ENCODE measurements at regions not wholly inside any gene's neighbourhood (a gene's known extent, or its start where the extent isn't known, plus 50 kb on each side); places are given as distances from the start of the nearest gene placed in this dataset.

DNA sequence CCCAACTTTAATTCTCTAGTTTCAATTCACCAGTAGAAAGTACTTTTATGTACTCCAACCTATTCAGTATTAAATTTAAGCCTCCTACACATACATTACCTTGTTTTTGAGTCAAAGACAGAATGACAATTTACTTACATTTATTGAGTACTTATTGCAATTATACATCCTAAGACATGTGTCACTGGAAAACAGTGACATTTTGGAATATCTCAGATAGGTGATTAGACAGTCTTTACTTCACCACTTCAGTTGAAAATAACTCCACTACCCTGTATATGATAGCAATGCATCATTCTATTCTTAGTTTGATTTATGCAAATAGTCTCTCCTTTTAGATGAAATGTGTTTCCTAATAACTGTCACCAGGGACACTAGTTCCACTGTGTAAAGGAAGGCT is 461.5 kb downstream of the TUSC7 start:
- Mint-ChIP-seq H3K9me3 (peaks cover 1 to 17% (median 4%) of the 10 kb centered on the region in 5 donors), H3K4me1 (no peaks in the 10 kb centered on the region)

GRCh38 chr3:117172426-117172825 is 462.8 kb downstream of the TUSC7 start:
- Histone ChIP-seq H3K36me3 (ENCODE audit: insufficient read depth, low read length) (no peaks in the 10 kb centered on the region), H3K4me3 (ENCODE audit: low read length) (no peak overlapping the region), H3K27ac (ENCODE audit: low read depth, low read length) (no peak overlapping the region), H3K4me1 (ENCODE audit: insufficient read depth, low read length) (no peaks in the 10 kb centered on the region), H3K9me3 (ENCODE audit: low read length) (no peaks in the 10 kb centered on the region), H3K27me3 (ENCODE audit: insufficient read depth, low read length, poor library complexity, severe bottlenecking) (no peaks in the 10 kb centered on the region)
- no peaks in the 10 kb centered on the region for H3K4me1 Mint-ChIP-seq
- H3K9me3 Mint-ChIP-seq: peaks cover 0 to 15% (median 4%) of the 10 kb centered on the region in 5 donors
- H3K4me3 Mint-ChIP-seq: no peak overlapping the region
- H3K27ac Mint-ChIP-seq: no peak overlapping the region
- ChIA-PET POLR2A (no interaction called here), CTCF (no interaction called here)
- no peak for DNase-seq
- H3K36me3 Mint-ChIP-seq: no peaks in the 10 kb centered on the region
- H3K27me3 Mint-ChIP-seq: no peaks in the 10 kb centered on the region

More for the DNA sequence above, 461.5 kb downstream of the TUSC7 start:
- Histone ChIP-seq H3K4me3 (ENCODE audit: low read length) (no peak overlapping the region), H3K4me1 (ENCODE audit: insufficient read depth, low read length) (no peaks in the 10 kb centered on the region), H3K27ac (ENCODE audit: low read depth, low read length) (no peak overlapping the region), H3K27me3 (ENCODE audit: insufficient read depth, low read length, poor library complexity, severe bottlenecking) (no peaks in the 10 kb centered on the region), H3K36me3 (ENCODE audit: insufficient read depth, low read length) (no peaks in the 10 kb centered on the region), H3K9me3 (ENCODE audit: low read length) (no peaks in the 10 kb centered on the region)
- H3K27me3 Mint-ChIP-seq: no peaks in the 10 kb centered on the region
- no peak for DNase-seq
- ChIA-PET CTCF (no interaction called here), POLR2A (no interaction called here)
- H3K4me3 Mint-ChIP-seq: no peak overlapping the region
- H3K36me3 Mint-ChIP-seq: no peaks in the 10 kb centered on the region
- H3K27ac Mint-ChIP-seq: no peak overlapping the region

- no peaks in the 10 kb centered on the region for H3K27me3 ChIP-seq (ENCODE audit: insufficient read depth, low read length, poor library complexity, severe bottlenecking)
- Mint-ChIP-seq H3K27me3 (no peaks in the 10 kb centered on the region), H3K27ac (no peak overlapping the region), H3K4me1 (no peaks in the 10 kb centered on the region), H3K4me3 (no peak overlapping the region), H3K9me3 (peaks cover 2 to 19% (median 6%) of the 10 kb centered on the region in 5 donors), H3K36me3 (no peaks in the 10 kb centered on the region)
- ChIA-PET CTCF (no interaction called here), POLR2A (no interaction called here)
- no peak overlapping the region for H3K4me3 ChIP-seq (ENCODE audit: low read length)
- H3K36me3 ChIP-seq (ENCODE audit: insufficient read depth, low read length): no peaks in the 10 kb centered on the region
- no peak overlapping the region for H3K27ac ChIP-seq (ENCODE audit: low read depth, low read length)
- H3K4me1 ChIP-seq (ENCODE audit: insufficient read depth, low read length): no peaks in the 10 kb centered on the region
- no peaks in the 10 kb centered on the region for H3K9me3 ChIP-seq (ENCODE audit: low read length)
- no peak for DNase-seq
Observed at GRCh38 chr3:117181222-117181621, 471.6 kb downstream of the TUSC7 start.

DNA sequence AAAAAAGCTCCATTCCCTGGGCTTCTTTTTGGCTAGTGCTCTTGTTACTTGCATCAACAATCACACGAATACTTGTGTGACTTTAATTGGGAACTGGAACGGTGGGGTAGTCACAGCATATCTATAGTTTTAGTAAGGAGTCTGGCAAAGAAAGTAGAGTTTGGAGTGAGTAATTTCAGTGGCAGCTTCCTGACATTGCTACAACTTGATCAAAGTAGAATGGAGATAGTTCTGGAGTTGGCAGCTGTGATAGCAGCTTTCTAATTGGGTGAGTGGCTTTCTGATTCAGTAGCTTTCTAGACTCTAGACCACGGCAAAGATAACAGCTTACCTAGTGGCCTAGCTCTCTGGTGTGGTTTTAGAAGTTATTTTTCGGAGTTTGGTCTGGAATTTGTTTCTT is 475.0 kb downstream of the TUSC7 start:
- no peak for DNase-seq
- Histone ChIP-seq H3K4me1 (ENCODE audit: insufficient read depth, low read length) (no peaks in the 10 kb centered on the region), H3K9me3 (ENCODE audit: low read length) (no peaks in the 10 kb centered on the region), H3K4me3 (ENCODE audit: low read length) (no peak overlapping the region), H3K27me3 (ENCODE audit: insufficient read depth, low read length, poor library complexity, severe bottlenecking) (no peaks in the 10 kb centered on the region), H3K27ac (ENCODE audit: low read depth, low read length) (no peak overlapping the region), H3K36me3 (ENCODE audit: insufficient read depth, low read length) (no peaks in the 10 kb centered on the region)
- Mint-ChIP-seq H3K4me1 (no peaks in the 10 kb centered on the region), H3K4me3 (no peak overlapping the region), H3K36me3 (no peaks in the 10 kb centered on the region), H3K27me3 (no peaks in the 10 kb centered on the region), H3K27ac (no peak overlapping the region), H3K9me3 (peaks cover 2 to 13% (median 4%) of the 10 kb centered on the region in 5 donors)
- CTCF ChIA-PET: no interaction called here
- POLR2A ChIA-PET: no interaction called here

DNA sequence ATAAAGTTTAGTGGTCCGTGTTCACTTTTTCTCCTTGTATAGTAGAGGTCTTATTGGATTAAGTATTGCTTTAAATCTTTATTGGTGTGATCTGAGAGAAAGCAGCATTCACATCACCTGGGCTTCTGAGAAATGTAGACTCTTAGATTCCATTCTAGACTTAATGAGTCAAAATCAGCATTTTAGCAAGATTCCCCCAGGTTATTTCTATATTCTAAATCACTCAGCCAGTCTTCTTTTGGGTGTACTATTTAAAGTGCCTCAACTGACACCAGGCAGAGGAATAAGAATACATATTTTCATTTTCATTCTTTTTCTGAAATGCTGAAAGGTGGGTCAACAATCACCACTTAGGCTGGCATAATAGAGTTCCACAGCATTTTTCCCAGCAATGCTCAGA is 481.7 kb downstream of the TUSC7 start:
- no peak overlapping the region for H3K4me3 Mint-ChIP-seq
- no peak for DNase-seq
- Histone ChIP-seq H3K27me3 (ENCODE audit: insufficient read depth, low read length, poor library complexity, severe bottlenecking) (no peaks in the 10 kb centered on the region), H3K9me3 (ENCODE audit: low read length) (no peaks in the 10 kb centered on the region), H3K36me3 (ENCODE audit: insufficient read depth, low read length) (no peaks in the 10 kb centered on the region), H3K4me1 (ENCODE audit: insufficient read depth, low read length) (no peaks in the 10 kb centered on the region), H3K27ac (ENCODE audit: low read depth, low read length) (no peak overlapping the region), H3K4me3 (ENCODE audit: low read length) (no peak overlapping the region)
- H3K27ac Mint-ChIP-seq: no peak overlapping the region
- peaks cover 0 to 19% (median 4%) of the 10 kb centered on the region in 5 donors for H3K9me3 Mint-ChIP-seq
- peaks cover 0 to 2% of the 10 kb centered on the region in 2 donors for H3K27me3 Mint-ChIP-seq
- no peaks in the 10 kb centered on the region for H3K36me3 Mint-ChIP-seq
- no peaks in the 10 kb centered on the region for H3K4me1 Mint-ChIP-seq
- CTCF ChIA-PET: no interaction called here
- POLR2A ChIA-PET: no interaction called here

- H3K4me3 ChIP-seq (ENCODE audit: low read length): no peak overlapping the region
- no peaks in the 10 kb centered on the region for H3K4me1 ChIP-seq (ENCODE audit: insufficient read depth, low read length)
- Mint-ChIP-seq H3K4me3 (no peak overlapping the region), H3K27ac (no peak overlapping the region), H3K4me1 (no peaks in the 10 kb centered on the region), H3K27me3 (peaks cover 0 to 2% of the 10 kb centered on the region in 2 donors), H3K9me3 (peaks cover 0 to 22% (median 3%) of the 10 kb centered on the region in 5 donors), H3K36me3 (no peaks in the 10 kb centered on the region)
- no peaks in the 10 kb centered on the region for H3K9me3 ChIP-seq (ENCODE audit: low read length)
- no peak overlapping the region for H3K27ac ChIP-seq (ENCODE audit: low read depth, low read length)
- H3K36me3 ChIP-seq (ENCODE audit: insufficient read depth, low read length): no peaks in the 10 kb centered on the region
- CTCF ChIA-PET: no interaction called here
- POLR2A ChIA-PET: no interaction called here
- DNase-seq: no peak
- H3K27me3 ChIP-seq (ENCODE audit: insufficient read depth, low read length, poor library complexity, severe bottlenecking): no peaks in the 10 kb centered on the region
Observed at GRCh38 chr3:117192888-117193287, 483.3 kb downstream of the TUSC7 start.

GRCh38 chr3:117193390-117193789 is 483.8 kb downstream of the TUSC7 start:
- no peak for DNase-seq
- H3K9me3 Mint-ChIP-seq: peaks cover 0 to 22% (median 3%) of the 10 kb centered on the region in 5 donors

GRCh38 chr3:117195034-117195433 is 485.5 kb downstream of the TUSC7 start:
- H3K27me3 Mint-ChIP-seq: peaks cover 0 to 2% of the 10 kb centered on the region in 2 donors
- DNase-seq: no peak
- H3K4me1 ChIP-seq (ENCODE audit: insufficient read depth, low read length): no peaks in the 10 kb centered on the region
- H3K9me3 Mint-ChIP-seq: peaks cover 1 to 17% (median 3%) of the 10 kb centered on the region in 5 donors
- H3K4me3 ChIP-seq (ENCODE audit: low read length): no peak overlapping the region
- H3K4me1 Mint-ChIP-seq: no peaks in the 10 kb centered on the region
- H3K36me3 ChIP-seq (ENCODE audit: insufficient read depth, low read length): no peaks in the 10 kb centered on the region
- no peaks in the 10 kb centered on the region for H3K9me3 ChIP-seq (ENCODE audit: low read length)
- no peak overlapping the region for H3K4me3 Mint-ChIP-seq
- ChIA-PET CTCF (no interaction called here), POLR2A (no interaction called here)
- H3K27ac ChIP-seq (ENCODE audit: low read depth, low read length): no peak overlapping the region
- no peak overlapping the region for H3K27ac Mint-ChIP-seq
- H3K36me3 Mint-ChIP-seq: no peaks in the 10 kb centered on the region
- H3K27me3 ChIP-seq (ENCODE audit: insufficient read depth, low read length, poor library complexity, severe bottlenecking): no peaks in the 10 kb centered on the region

More at GRCh38 chr3:117193390-117193789, 483.8 kb downstream of the TUSC7 start:
- H3K4me1 ChIP-seq (ENCODE audit: insufficient read depth, low read length): no peaks in the 10 kb centered on the region
- no peaks in the 10 kb centered on the region for H3K36me3 Mint-ChIP-seq
- CTCF ChIA-PET: no interaction called here
- POLR2A ChIA-PET: no interaction called here
- H3K27ac Mint-ChIP-seq: no peak overlapping the region
- no peaks in the 10 kb centered on the region for H3K9me3 ChIP-seq (ENCODE audit: low read length)
- peaks cover 0 to 2% of the 10 kb centered on the region in 2 donors for H3K27me3 Mint-ChIP-seq
- H3K4me3 ChIP-seq (ENCODE audit: low read length): no peak overlapping the region
- no peak overlapping the region for H3K4me3 Mint-ChIP-seq
- no peaks in the 10 kb centered on the region for H3K36me3 ChIP-seq (ENCODE audit: insufficient read depth, low read length)
- no peaks in the 10 kb centered on the region for H3K4me1 Mint-ChIP-seq
- no peak overlapping the region for H3K27ac ChIP-seq (ENCODE audit: low read depth, low read length)
- no peaks in the 10 kb centered on the region for H3K27me3 ChIP-seq (ENCODE audit: insufficient read depth, low read length, poor library complexity, severe bottlenecking)

DNA sequence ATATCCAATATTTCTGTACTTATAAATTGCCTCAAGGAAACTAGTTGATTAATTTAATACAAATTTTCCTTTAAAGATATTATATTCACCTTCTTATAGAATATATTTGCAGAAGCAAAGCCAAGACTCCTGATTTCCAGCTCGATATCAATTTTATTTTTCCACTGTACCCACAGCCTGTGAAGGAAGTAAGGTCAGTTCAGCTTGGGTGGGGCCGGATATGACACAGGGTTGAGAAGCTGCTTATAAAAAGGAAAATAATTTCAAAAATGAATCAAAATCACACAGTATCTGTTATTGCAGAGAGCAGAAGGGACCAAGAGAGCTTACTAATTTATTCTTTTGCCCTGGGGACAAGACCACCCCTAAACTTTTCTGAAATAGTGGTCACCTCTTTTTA is 491.4 kb downstream of the TUSC7 start:
- ChIA-PET CTCF (no interaction called here), POLR2A (no interaction called here)
- Histone ChIP-seq H3K4me1 (ENCODE audit: insufficient read depth, low read length) (no peaks in the 10 kb centered on the region), H3K9me3 (ENCODE audit: low read length) (no peaks in the 10 kb centered on the region), H3K27me3 (ENCODE audit: insufficient read depth, low read length, poor library complexity, severe bottlenecking) (no peaks in the 10 kb centered on the region), H3K27ac (ENCODE audit: low read depth, low read length) (no peak overlapping the region), H3K36me3 (ENCODE audit: insufficient read depth, low read length) (no peaks in the 10 kb centered on the region), H3K4me3 (ENCODE audit: low read length) (no peak overlapping the region)
- Mint-ChIP-seq H3K27me3 (no peaks in the 10 kb centered on the region), H3K4me1 (no peaks in the 10 kb centered on the region), H3K4me3 (no peak overlapping the region), H3K36me3 (no peaks in the 10 kb centered on the region), H3K9me3 (peaks cover 2 to 26% (median 15%) of the 10 kb centered on the region in 5 donors), H3K27ac (no peak overlapping the region)
- DNase-seq: no peak

Measured in CD8-positive, alpha-beta memory T cell (primary cell).